GM13977 (cell line): ENCODE measurements at regions not wholly inside any gene's neighbourhood (a gene's known extent, or its start where the extent isn't known, plus 50 kb on each side); places are given as distances from the start of the nearest gene placed in this dataset.

ENCODE experiments used
- DNase-seq: peaks from one replicate; pipeline ENCODE4 v3.0.0; 2012; ENCODE audit warnings: low spot score
- in situ Hi-C: fragments of 300-500 bp; cut with MboI; formaldehyde crosslinking; loops from one replicate; pipeline ENCODE4 v1.12.0; 2022; ENCODE audit warnings: low sequenced_read_pairs, low pct_unique_long_range_greater_than_20kb, mixed read lengths, inconsistent platforms; ENCODE audit not compliant: unreplicated experiment
- TF ChIP-seq, protein P1 (sequence below): IDR thresholded peaks from 2 replicates; pipeline ENCODE4 v1.5.1; 2012; ENCODE audit warnings: mild to moderate bottlenecking, control low read depth; ENCODE audit not compliant: insufficient read depth; ENCODE audit errors: extremely low read depth, missing control alignments

DNA sequence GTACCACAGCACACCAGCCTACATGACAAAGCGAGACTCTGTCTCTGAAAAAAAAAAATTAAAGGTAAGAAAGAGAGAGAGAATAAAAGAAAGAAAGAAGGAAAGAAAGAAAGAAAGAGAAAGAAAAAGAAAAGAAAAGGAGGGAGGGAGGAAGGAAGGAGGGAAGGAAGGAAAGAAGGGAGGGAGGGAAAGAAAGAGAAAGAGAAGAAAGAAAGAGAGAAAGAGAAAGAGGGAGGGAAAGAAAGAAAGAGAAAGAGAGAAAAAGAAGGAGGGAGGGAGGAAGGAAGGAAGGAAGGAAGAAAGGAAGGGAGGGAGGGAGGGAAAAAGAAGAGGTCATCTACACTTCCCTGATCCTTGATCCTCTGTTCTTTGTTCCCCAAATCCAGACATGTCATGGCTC is 104.8 kb upstream of the GJB5 start:
- TF ChIP-seq, protein P1, sequence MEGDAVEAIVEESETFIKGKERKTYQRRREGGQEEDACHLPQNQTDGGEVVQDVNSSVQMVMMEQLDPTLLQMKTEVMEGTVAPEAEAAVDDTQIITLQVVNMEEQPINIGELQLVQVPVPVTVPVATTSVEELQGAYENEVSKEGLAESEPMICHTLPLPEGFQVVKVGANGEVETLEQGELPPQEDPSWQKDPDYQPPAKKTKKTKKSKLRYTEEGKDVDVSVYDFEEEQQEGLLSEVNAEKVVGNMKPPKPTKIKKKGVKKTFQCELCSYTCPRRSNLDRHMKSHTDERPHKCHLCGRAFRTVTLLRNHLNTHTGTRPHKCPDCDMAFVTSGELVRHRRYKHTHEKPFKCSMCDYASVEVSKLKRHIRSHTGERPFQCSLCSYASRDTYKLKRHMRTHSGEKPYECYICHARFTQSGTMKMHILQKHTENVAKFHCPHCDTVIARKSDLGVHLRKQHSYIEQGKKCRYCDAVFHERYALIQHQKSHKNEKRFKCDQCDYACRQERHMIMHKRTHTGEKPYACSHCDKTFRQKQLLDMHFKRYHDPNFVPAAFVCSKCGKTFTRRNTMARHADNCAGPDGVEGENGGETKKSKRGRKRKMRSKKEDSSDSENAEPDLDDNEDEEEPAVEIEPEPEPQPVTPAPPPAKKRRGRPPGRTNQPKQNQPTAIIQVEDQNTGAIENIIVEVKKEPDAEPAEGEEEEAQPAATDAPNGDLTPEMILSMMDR = no peak
- in situ Hi-C loops = no loop called here
- DNase-seq = no peak

DNA sequence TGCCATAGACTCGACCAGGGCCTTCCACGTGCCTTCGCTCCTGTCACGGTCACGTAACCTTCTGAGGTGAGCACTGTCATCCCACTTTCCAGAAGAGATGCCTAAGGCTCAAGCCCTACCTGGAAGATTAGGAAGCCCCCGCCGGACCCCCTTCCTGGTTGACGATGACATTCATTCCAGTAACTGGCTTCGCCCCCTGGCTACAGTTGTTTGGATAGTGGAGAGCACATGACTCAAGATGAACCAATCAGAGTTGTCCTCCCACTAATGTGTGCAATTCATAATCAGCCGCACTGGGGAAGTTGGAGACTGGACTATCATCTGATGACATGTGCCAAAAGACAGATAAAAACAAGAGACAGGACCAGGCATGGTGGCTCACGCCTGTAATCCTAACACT is 104.0 kb upstream of the GJB5 start:
- DNase-seq = no peak
- TF ChIP-seq, protein P1 = no peak
- in situ Hi-C loops = no loop called here

GRCh38 chr1:34653110-34653509 is 101.7 kb upstream of the GJB5 start:
- no peak for DNase-seq

GRCh38 chr1:34655206-34655874 is 99.5 kb upstream of the GJB5 start:
- TF ChIP-seq, protein P1 = no peak
- in situ Hi-C loops = no loop called here
- no peak for DNase-seq

More at GRCh38 chr1:34653110-34653509, 101.7 kb upstream of the GJB5 start:
- in situ Hi-C loops = no loop called here
- TF ChIP-seq, protein P1 = no peak

DNA sequence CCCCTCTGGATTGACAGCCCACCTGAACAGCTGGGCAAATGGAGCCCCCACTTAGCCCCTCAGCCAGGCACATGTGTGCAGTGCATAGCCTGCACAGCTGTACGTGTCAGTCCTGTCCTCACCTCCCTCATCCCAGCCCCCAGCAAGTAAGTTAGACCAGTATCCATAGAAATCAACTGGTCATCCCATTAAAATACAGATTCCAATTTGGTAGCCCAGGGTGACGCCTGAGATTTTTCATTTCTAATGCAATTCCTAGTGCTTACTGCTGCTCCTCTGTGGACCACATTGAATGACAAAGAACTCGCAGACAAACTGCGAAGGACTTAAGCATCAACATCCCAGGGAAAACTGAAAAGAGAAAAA is 99.0 kb upstream of the GJB5 start:
- no peak for DNase-seq
- TF ChIP-seq, protein P1 = no peak
- in situ Hi-C loops = no loop called here

- TF ChIP-seq, protein P1 = no peak
- in situ Hi-C loops = no loop called here
- DNase-seq = no peak
These were observed 98.5 kb upstream of the GJB5 start for GRCh38 chr1:34656299-34656698.
